Common myeloid progenitor, CD34-positive (primary cell): ENCODE measurements at regions not wholly inside any gene's neighbourhood (a gene's known extent, or its start where the extent isn't known, plus 50 kb on each side); places are given as distances from the start of the nearest gene placed in this dataset.
A peak's percentile ranks its signal among the peaks of the same experiment; 100 is the strongest.
"Not testable (repeated sequence)": the region's sequence is repeated elsewhere in the genome, so short reads cannot be mapped to it uniquely, and the experiment has no call there.

Experiments
- CTCF ChIA-PET: fragments of 350-600 bp; sonication (Branson Sonifier 250); formaldehyde crosslinking; loops from one replicate; lab custom pipeline; 2021; ENCODE audit warnings: antibody characterized with exemption; lab: Charles Lee
- POLR2A ChIA-PET: fragments of 350-600 bp; sonication (Branson Sonifier 250); formaldehyde crosslinking; loops from one replicate; lab custom pipeline; 2021; ENCODE audit warnings: antibody characterized with exemption; lab: Charles Lee
- DNase-seq, 3 donors: peaks; one replicate each; pipeline versions ENCODE4 v3.0.0 to v3.0.0-alpha.2; 2013
- H3K27ac ChIP-seq, 2 experiments: 1 replicate in 1 of 2; 2 replicates in 1 of 2; pipeline ENCODE4 v1.7.0; 2013; ENCODE audit warnings: inconsistent platforms in 2 of 2, low read length in 2 of 2, mild to moderate bottlenecking in 2 of 2, low read depth in 1 of 2, moderate library complexity in 1 of 2; ENCODE audit not compliant: severe bottlenecking in 2 of 2, insufficient read depth in 1 of 2, poor library complexity in 1 of 2
- H3K27me3 ChIP-seq, 5 experiments: replicated peaks in 2 of 5; 1 replicate in 3 of 5; 2 replicates in 2 of 5; pipeline versions ENCODE4 v1.6.1 to v1.7.0; 2013; ENCODE audit warnings: low read length in 4 of 5, mild to moderate bottlenecking in 2 of 5, moderate library complexity in 2 of 5, inconsistent platforms in 1 of 5; ENCODE audit not compliant: insufficient read depth in 5 of 5, control insufficient read depth in 4 of 5
- H3K36me3 ChIP-seq, 4 experiments: 1 replicate in 2 of 4; 2 replicates in 2 of 4; pipeline versions ENCODE4 v1.6.1 to v1.7.0; 2013; ENCODE audit warnings: low read length in 3 of 4, control low read depth in 1 of 4, mild to moderate bottlenecking in 1 of 4; ENCODE audit not compliant: control insufficient read depth in 4 of 4, insufficient read depth in 4 of 4
- H3K4me1 ChIP-seq, 4 experiments: 1 replicate in 3 of 4; 2 replicates in 1 of 4; pipeline versions ENCODE4 v1.6.1 to v1.7.1; 2013; ENCODE audit warnings: low read length in 3 of 4, mild to moderate bottlenecking in 3 of 4, control low read depth in 1 of 4, inconsistent platforms in 1 of 4, moderate library complexity in 1 of 4; ENCODE audit not compliant: control insufficient read depth in 4 of 4, insufficient read depth in 4 of 4; ENCODE audit errors: control extremely low read depth in 1 of 4
- H3K4me3 ChIP-seq, 7 experiments: 1 replicate in 4 of 7; 2 replicates in 3 of 7; pipeline versions ENCODE4 v1.5.1 to v1.7.0; 2013; ENCODE audit warnings: mild to moderate bottlenecking in 7 of 7, low read length in 6 of 7, moderate library complexity in 6 of 7, inconsistent platforms in 2 of 7, low read depth in 2 of 7, control low read depth in 1 of 7; ENCODE audit not compliant: insufficient read depth in 4 of 7, control insufficient read depth in 1 of 7; ENCODE audit errors: extremely low read depth in 1 of 7
- H3K9me3 ChIP-seq, 5 experiments: 1 replicate in 4 of 5; 2 replicates in 1 of 5; pipeline versions ENCODE4 v1.6.1 to v1.7.1; 2013; ENCODE audit warnings: low read length in 4 of 5, mild to moderate bottlenecking in 2 of 5, inconsistent platforms in 1 of 5, low read depth in 1 of 5, moderate library complexity in 1 of 5; ENCODE audit not compliant: control insufficient read depth in 4 of 5, insufficient read depth in 2 of 5; ENCODE audit errors: control extremely low read depth in 1 of 5
- WGBS: methylation state at CpG from one replicate; pipeline ENCODE4 v1.1.5; 2013; ENCODE audit not compliant: insufficient coverage; 5-methylcytosine and 5-hydroxymethylcytosine counted together

DNA sequence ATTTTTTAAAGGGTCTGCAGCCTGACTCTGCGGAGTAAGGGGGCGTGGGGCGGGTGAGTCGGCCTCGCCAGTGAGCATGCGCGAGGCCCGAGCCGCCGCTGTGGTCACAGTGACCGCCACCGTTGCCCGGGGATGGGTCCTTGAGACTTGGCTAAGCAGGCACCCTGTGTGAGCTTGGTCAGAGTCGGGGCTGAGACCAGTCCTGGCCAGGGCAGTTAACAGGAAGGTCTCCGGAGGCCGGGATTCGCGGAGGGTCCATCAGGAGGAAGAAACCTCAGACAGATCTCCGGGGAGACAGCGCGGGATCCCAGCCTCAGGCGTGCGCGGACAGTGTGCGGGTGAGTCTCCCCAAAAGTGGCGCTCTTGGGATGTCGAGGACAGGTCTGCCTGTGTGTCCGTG is 1384.4 kb upstream of the PCDH10 start:
- POLR2A ChIA-PET, result no interaction called here
- H3K4me3 ChIP-seq, result no peak overlapping the region
- no peaks in the 10 kb centered on the region for H3K27me3 ChIP-seq
- H3K4me1 ChIP-seq, result no peaks in the 10 kb centered on the region
- peaks cover 0 to 3% (median 0%) of the 10 kb centered on the region in 5 experiments for H3K9me3 ChIP-seq
- CTCF ChIA-PET, result no interaction called here
- 96% methylated on average over 28 of the region's 28 CpGs for WGBS
- no peak for DNase-seq
- no peaks in the 10 kb centered on the region for H3K36me3 ChIP-seq
- H3K27ac ChIP-seq, result no peak overlapping the region

DNA sequence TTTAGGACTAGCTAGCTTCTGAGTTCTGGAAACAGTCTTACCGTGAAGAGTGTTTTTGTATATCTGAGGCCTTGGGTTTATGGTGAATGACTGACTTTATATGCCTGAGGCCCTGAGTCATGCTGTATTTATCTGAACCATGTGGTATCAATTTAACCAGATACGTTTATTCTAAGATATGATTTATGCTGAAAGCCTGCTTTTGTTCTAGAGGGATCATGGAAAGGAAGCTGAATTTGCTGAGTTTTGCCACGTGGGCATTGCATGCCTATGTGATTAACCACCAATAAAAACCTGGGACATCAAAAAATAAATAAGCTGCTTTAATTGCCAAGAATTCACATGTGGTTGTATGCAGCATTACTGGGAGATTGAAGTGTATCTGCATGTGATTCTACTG is 1374.7 kb upstream of the PCDH10 start:
- H3K27ac ChIP-seq, POLR2A ChIA-PET, H3K4me3 ChIP-seq, DNase-seq, CTCF ChIA-PET, H3K4me1 ChIP-seq, H3K9me3 ChIP-seq, H3K27me3 ChIP-seq, H3K36me3 ChIP-seq: not testable (repeated sequence)
- WGBS, result no CpG with 5 or more reads among the region's 3 CpGs

DNA sequence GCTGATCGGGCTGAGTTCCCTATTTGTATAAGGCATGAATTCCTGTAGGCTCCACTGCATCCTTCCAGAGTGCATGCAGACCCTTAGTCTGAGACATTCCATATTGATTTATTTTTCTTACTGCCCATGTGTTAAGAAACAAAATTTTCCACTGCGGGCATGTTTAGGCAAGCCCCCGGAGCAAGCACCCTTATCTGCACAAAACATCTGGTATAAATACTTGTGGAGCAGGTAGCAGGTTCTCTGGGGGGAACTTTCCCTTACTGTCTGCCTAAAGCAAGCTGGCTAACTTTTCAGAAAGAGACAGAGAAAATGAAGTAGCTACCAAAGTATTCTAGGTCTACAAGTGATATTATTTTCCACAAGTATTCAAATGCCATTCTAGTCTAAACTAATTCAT is 1338.5 kb upstream of the PCDH10 start:
- H3K4me1 ChIP-seq, H3K36me3 ChIP-seq, H3K9me3 ChIP-seq, CTCF ChIA-PET, H3K27ac ChIP-seq, H3K27me3 ChIP-seq, H3K4me3 ChIP-seq, POLR2A ChIA-PET: not testable (repeated sequence)
- WGBS, result 0% methylated on average over 1 of the region's 3 CpGs
- DNase-seq, result peak; percentile 17 to 60 (median 44)
